ENCODE measurements at regions not wholly inside any gene's neighbourhood (a gene's known extent, or its start where the extent isn't known, plus 50 kb on each side); places are given as distances from the start of the nearest gene placed in this dataset.

GRCh38 chr2:217027414-217027813, 167.6 kb upstream of the TNP1 start:
- no peak for TF ChIP-seq CTCF (conservative IDR thresholded peaks at IDR 0.05; ENCODE audit: low read depth, low read length)
- TF ChIP-seq EZH2 (IDR thresholded peaks at IDR 0.05; ENCODE audit: borderline replicate concordance, low read depth, low read length, poor library complexity, severe bottlenecking) = no peak
